A549 (cell line): ENCODE measurements at regions not wholly inside any gene's neighbourhood (a gene's known extent, or its start where the extent isn't known, plus 50 kb on each side); places are given as distances from the start of the nearest gene placed in this dataset.

Experiments
- ATAC-seq, 2 experiments: fragments of 200-7000 bp in 1 of 2; fragments of >200 bp in 1 of 2; cut with Nextera tagmentation in 1 of 2; cut with Tn5 transposase in 1 of 2; 3 replicates each; pipeline versions ENCODE4 v1.8.0 to v1.9.1; 2018 to 2020; ENCODE audit warnings: mild to moderate bottlenecking in 1 of 2, moderate library complexity in 1 of 2
- CTCF ChIA-PET: fragments of 300-600 bp; sonication (Branson Sonifier 250); formaldehyde crosslinking; extraction: SDS; loops from one replicate; lab custom pipeline; 2021; ENCODE audit warnings: antibody characterized with exemption, inconsistent platforms; lab: Yijun Ruan, JAX
- POLR2A ChIA-PET: fragments of 350-600 bp; formaldehyde crosslinking; extraction: SDS; loops from one replicate; lab custom pipeline; 2021; ENCODE audit warnings: antibody characterized with exemption, inconsistent platforms; lab: Yijun Ruan, JAX
- DNase-seq, 2 experiments: peaks; one replicate each; pipeline versions ENCODE4 v3.0.0 to v3.0.0-alpha.2; 2011 to 2016; ENCODE audit warnings: low read depth in 1 of 2, low spot score in 1 of 2
- FAIRE-seq: peaks from 2 replicates; lab custom pipeline; 2011; peaks lifted over from hg19 to GRCh38; lab: Jason Lieb, UNC
- H3K27ac ChIP-seq, 2 experiments: fragments of >200 bp; sonication (Bioruptor Twin); formaldehyde crosslinking; 3 replicates each; pipeline ENCODE4 v1.5.1; 2016 to 2017
- H3K4me1 ChIP-seq: fragments of >200 bp; sonication (Bioruptor Twin); formaldehyde crosslinking; 3 replicates; pipeline ENCODE4 v1.6.1; 2016
- H3K4me2 ChIP-seq: fragments of >200 bp; sonication (Bioruptor Twin); formaldehyde crosslinking; 3 replicates; pipeline ENCODE4 v1.6.1; 2016
- H3K4me3 ChIP-seq: fragments of >200 bp; sonication (Bioruptor Twin); formaldehyde crosslinking; 3 replicates; pipeline ENCODE4 v1.5.1; 2016
- H3K9me3 ChIP-seq: fragments of >200 bp; sonication (Bioruptor Twin); formaldehyde crosslinking; 3 replicates; pipeline ENCODE4 v1.6.1; 2016
- ATOH8 ChIP-seq: fragments of 250-450 bp; sonication (Bioruptor Pico); IDR thresholded peaks from 2 replicates; pipeline ENCODE4 v1.5.0; 2020; ENCODE audit warnings: low read depth, mild to moderate bottlenecking, moderate library complexity
- CHD2 ChIP-seq: fragments of 150-350 bp; IDR thresholded peaks from 2 replicates; pipeline ENCODE4 v1.6.1; 2014; ENCODE audit warnings: low read length; ENCODE audit not compliant: partially characterized antibody
- CHD4 ChIP-seq: fragments of 200-600 bp; sonication (generic); IDR thresholded peaks from 2 replicates; pipeline ENCODE4 v1.6.1; 2016; ENCODE audit warnings: antibody characterized with exemption, mild to moderate bottlenecking, borderline replicate concordance
- EHF ChIP-seq: fragments of 250-450 bp; sonication (Bioruptor Pico); IDR thresholded peaks from 2 replicates; pipeline ENCODE4 v1.5.0; 2020; ENCODE audit warnings: mild to moderate bottlenecking
- FOSB ChIP-seq: fragments of 250-450 bp; sonication (Bioruptor Pico); IDR thresholded peaks from 2 replicates; pipeline ENCODE4 v1.5.0; 2020; ENCODE audit warnings: mild to moderate bottlenecking, moderate library complexity
- FOSL2 ChIP-seq, 2 experiments: fragments of 450-650 bp in 1 of 2; fragments of >200 bp in 1 of 2; sonication (Bioruptor Twin) in 1 of 2; formaldehyde crosslinking; IDR thresholded peaks; 2 replicates each; pipeline versions ENCODE4 v1.5.0 to v1.6.1; 2016 to 2020; ENCODE audit warnings: mild to moderate bottlenecking in 1 of 2, moderate library complexity in 1 of 2
- GATA3 ChIP-seq: IDR thresholded peaks from 2 replicates; pipeline ENCODE4 v1.6.1; 2012; ENCODE audit warnings: borderline replicate concordance
- HMGXB4 ChIP-seq: fragments of 250-450 bp; sonication (Bioruptor Pico); IDR thresholded peaks from 2 replicates; pipeline ENCODE4 v1.5.0; 2021; ENCODE audit warnings: mild to moderate bottlenecking, moderate library complexity, borderline replicate concordance
- HOXA7 ChIP-seq: fragments of 250-450 bp; sonication (Bioruptor Pico); IDR thresholded peaks from 2 replicates; pipeline ENCODE4 v1.5.0; 2020; ENCODE audit warnings: mild to moderate bottlenecking, moderate library complexity
- HOXB5 ChIP-seq: fragments of 250-450 bp; sonication (Bioruptor Pico); IDR thresholded peaks from 2 replicates; pipeline ENCODE4 v1.5.0; 2020; ENCODE audit warnings: mild to moderate bottlenecking, moderate library complexity
- JUN ChIP-seq, 2 experiments: fragments of >200 bp; sonication (Bioruptor Twin); formaldehyde crosslinking; IDR thresholded peaks; 2 replicates in 1 of 2; 3 replicates in 1 of 2; pipeline ENCODE4 v1.6.1; 2016 to 2017
- POLR2A ChIP-seq: IDR thresholded peaks from 2 replicates; pipeline ENCODE4 v1.6.1; 2012; ENCODE audit warnings: mild to moderate bottlenecking, low read length
- POLR2AphosphoS2 ChIP-seq: conservative IDR thresholded peaks from 2 replicates; pipeline ENCODE4 v1.6.1; 2012; ENCODE audit warnings: low read length, improper control_type of control experiment, inconsistent platforms
- RCOR1 ChIP-seq: fragments of 150-350 bp; IDR thresholded peaks from 2 replicates; pipeline ENCODE4 v1.6.1; 2014; ENCODE audit warnings: antibody characterized with exemption, low read length, low read depth
- RFX5 ChIP-seq: fragments of 450-650 bp; IDR thresholded peaks from 2 replicates; pipeline ENCODE4 v1.7.1; 2014; ENCODE audit warnings: antibody characterized with exemption, mild to moderate bottlenecking, moderate library complexity
- RNF2 ChIP-seq: fragments of 200-600 bp; sonication (generic); IDR thresholded peaks from 2 replicates; pipeline ENCODE4 v1.6.1; 2016; ENCODE audit warnings: low read depth, mild to moderate bottlenecking, antibody characterized with exemption, moderate library complexity, borderline replicate concordance
- SREBF2 ChIP-seq: fragments of 450-650 bp; IDR thresholded peaks from 2 replicates; pipeline ENCODE4 v1.6.1; 2014; ENCODE audit warnings: mild to moderate bottlenecking, moderate library complexity
- TFCP2L1 ChIP-seq: fragments of 250-450 bp; sonication (Bioruptor Pico); IDR thresholded peaks from 2 replicates; pipeline ENCODE4 v1.5.0; 2021; ENCODE audit warnings: mild to moderate bottlenecking
- TP53 ChIP-seq: fragments of 250-450 bp; sonication (Bioruptor Pico); IDR thresholded peaks from 2 replicates; pipeline ENCODE4 v1.5.0; 2021; ENCODE audit warnings: mild to moderate bottlenecking, moderate library complexity
- ZNF302 ChIP-seq: fragments of 250-450 bp; sonication (Bioruptor Pico); IDR thresholded peaks from 2 replicates; pipeline ENCODE4 v1.9.0; 2021; ENCODE audit warnings: inconsistent platforms, mild to moderate bottlenecking, moderate library complexity
- WGBS: methylation state at CpG from one replicate; pipeline ENCODE4 v1.1.6; 2017; ENCODE audit errors: missing lambda C conversion rate; 5-methylcytosine and 5-hydroxymethylcytosine counted together
- TF ChIP-seq, protein P1 (sequence below): IDR thresholded peaks from 2 replicates; pipeline ENCODE4 v1.6.1; 2012
- TF ChIP-seq, protein P2 (sequence below): fragments of >200 bp; sonication (Bioruptor Twin); formaldehyde crosslinking; IDR thresholded peaks from 2 replicates; pipeline ENCODE4 v1.6.1; 2016
- TF ChIP-seq, protein P3 (sequence below): fragments of 200-600 bp; sonication (generic); IDR thresholded peaks from 2 replicates; pipeline ENCODE4 v1.6.1; 2016; ENCODE audit warnings: antibody characterized with exemption, mild to moderate bottlenecking, moderate library complexity

DNA sequence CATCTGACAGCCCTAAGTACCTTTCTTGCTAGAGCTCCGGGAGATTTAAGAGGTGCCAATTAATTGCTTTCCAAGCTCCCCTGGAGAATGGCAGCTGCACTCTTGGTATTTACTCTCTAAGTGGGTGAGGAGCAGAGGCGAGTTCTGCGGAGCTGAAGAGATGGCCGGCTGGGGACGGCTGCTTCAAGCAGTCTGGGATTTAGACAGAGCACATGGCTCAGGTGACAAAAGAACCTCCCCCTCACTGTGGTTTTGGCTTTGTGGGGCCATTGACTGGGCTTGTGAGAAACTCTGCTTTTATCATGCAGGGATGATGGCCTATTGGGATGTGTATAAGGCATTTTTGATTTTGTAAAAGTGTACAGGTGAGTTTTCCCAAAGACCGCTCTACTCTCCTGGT lies 239.3 kb upstream of the EEF2KMT start:
- Histone ChIP-seq H3K27ac (no peak overlapping the region), H3K4me1 (no peaks in the 10 kb centered on the region), H3K4me2 (no peak overlapping the region), H3K4me3 (no peak overlapping the region), H3K9me3 (no peaks in the 10 kb centered on the region)
- FAIRE-seq (no peak), DNase-seq (no peak), ATAC-seq (no peak)
- WGBS: 49% methylated on average over 6 of the region's 6 CpGs
- ChIA-PET POLR2A (no interaction called here), CTCF (no interaction called here)
- TF ChIP-seq, protein P1, sequence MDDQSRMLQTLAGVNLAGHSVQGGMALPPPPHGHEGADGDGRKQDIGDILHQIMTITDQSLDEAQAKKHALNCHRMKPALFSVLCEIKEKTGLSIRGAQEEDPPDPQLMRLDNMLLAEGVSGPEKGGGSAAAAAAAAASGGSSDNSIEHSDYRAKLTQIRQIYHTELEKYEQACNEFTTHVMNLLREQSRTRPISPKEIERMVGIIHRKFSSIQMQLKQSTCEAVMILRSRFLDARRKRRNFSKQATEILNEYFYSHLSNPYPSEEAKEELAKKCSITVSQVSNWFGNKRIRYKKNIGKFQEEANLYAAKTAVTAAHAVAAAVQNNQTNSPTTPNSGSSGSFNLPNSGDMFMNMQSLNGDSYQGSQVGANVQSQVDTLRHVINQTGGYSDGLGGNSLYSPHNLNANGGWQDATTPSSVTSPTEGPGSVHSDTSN: no peak
- TF ChIP-seq JUN (IDR thresholded peaks at IDR 0.05): no peak
- no peak for TF ChIP-seq SREBF2
- no peak for TF ChIP-seq TP53

DNA sequence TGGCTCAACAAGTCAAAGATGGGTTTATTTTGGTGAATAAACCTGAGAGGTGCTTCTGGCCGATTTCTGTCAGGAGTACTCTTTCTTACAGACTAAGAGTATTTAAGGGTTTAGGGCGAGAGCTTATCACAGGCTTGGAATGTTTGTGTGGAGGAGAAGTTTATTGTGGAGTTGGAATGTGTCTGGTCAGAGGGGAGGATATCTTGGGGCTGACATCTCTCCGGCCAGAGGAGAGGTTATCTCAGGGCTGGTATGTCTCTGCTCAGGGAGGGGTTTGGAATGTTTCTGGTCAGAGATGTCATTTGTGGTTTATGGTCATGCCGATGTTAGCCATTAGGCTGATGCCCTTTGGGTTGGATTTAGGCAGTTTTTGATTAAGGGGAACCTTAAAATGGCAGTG lies 236.4 kb upstream of the EEF2KMT start:
- ChIA-PET POLR2A (no interaction called here), CTCF (no interaction called here)
- FAIRE-seq (no peak), DNase-seq (no peak), ATAC-seq (no peak)
- 0% methylated on average over 4 of the region's 4 CpGs for WGBS
- no peak overlapping the region for H3K4me2 ChIP-seq
- H3K4me3 ChIP-seq: no peak overlapping the region
- H3K4me1 ChIP-seq: no peaks in the 10 kb centered on the region
- H3K27ac ChIP-seq: no peak overlapping the region
- H3K9me3 ChIP-seq: no peaks in the 10 kb centered on the region
- no peak for TF ChIP-seq TFCP2L1 (CRISPR knock-in tag)
- TF ChIP-seq HOXA7 (CRISPR knock-in tag): no peak

- no peak overlapping the region for H3K4me3 ChIP-seq
- 2% methylated on average over 5 of the region's 5 CpGs for WGBS
- CTCF ChIA-PET: no interaction called here
- no peak for DNase-seq
- no peak for ATAC-seq
- TF ChIP-seq ZNF302 (CRISPR knock-in tag) (no peak), CHD4 (no peak), ATOH8 (CRISPR knock-in tag) (no peak), POLR2AphosphoS2 (no peak), HMGXB4 (CRISPR knock-in tag) (no peak), POLR2A (no peak), CHD2 (no peak), FOSL2 (IDR thresholded peaks at IDR 0.05) (no peak), FOSL2 (CRISPR knock-in tag; IDR thresholded peaks at IDR 0.05) (no peak), EHF (CRISPR knock-in tag) (no peak)
- no peaks in the 10 kb centered on the region for H3K9me3 ChIP-seq
- POLR2A ChIA-PET: no interaction called here
- no peak overlapping the region for H3K4me2 ChIP-seq
- FAIRE-seq: no peak
- no peak overlapping the region for H3K27ac ChIP-seq
- H3K4me1 ChIP-seq: no peaks in the 10 kb centered on the region
These were observed 235.5 kb upstream of the EEF2KMT start for GRCh38 chr16:5333126-5333525.

DNA sequence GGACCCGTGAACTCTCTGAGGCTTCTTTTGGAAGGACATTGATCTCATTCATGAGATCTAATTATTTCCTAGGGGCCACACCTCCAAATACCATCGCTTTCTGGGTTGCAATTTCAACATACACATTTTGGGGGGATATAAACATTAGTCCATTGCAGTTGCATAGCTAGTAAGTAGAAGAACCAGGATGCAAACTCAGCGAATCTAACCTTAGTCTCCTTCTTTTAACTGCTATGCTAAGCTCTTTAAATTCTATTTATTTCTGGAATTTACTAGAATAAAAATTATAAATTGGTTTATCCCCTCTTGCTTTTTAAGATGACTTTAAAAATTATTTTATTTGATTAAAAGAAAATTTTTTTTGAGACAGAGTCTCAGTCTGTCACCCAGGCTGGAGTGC lies 232.5 kb upstream of the EEF2KMT start:
- DNase-seq: no peak
- ChIA-PET POLR2A (no interaction called here), CTCF (interaction anchor here (0.6 to 1.3 kb wide), 2 partner anchors 9 to 90 kb away, joined by 3 read pairs; no protein-coding TSS in a partner anchor)
- Histone ChIP-seq H3K4me2 (no peak overlapping the region), H3K4me1 (no peaks in the 10 kb centered on the region), H3K27ac (no peak overlapping the region), H3K9me3 (no peaks in the 10 kb centered on the region; the same call in 1 of the 3 replicates), H3K4me3 (no peak overlapping the region)
- ATAC-seq: no peak
- FAIRE-seq: no peak
- 4% methylated on average over 3 of the region's 3 CpGs for WGBS
- no peak for TF ChIP-seq RNF2
- TF ChIP-seq, protein P2, sequence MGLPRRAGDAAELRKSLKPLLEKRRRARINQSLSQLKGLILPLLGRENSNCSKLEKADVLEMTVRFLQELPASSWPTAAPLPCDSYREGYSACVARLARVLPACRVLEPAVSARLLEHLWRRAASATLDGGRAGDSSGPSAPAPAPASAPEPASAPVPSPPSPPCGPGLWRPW: no peak
- TF ChIP-seq, protein P3, sequence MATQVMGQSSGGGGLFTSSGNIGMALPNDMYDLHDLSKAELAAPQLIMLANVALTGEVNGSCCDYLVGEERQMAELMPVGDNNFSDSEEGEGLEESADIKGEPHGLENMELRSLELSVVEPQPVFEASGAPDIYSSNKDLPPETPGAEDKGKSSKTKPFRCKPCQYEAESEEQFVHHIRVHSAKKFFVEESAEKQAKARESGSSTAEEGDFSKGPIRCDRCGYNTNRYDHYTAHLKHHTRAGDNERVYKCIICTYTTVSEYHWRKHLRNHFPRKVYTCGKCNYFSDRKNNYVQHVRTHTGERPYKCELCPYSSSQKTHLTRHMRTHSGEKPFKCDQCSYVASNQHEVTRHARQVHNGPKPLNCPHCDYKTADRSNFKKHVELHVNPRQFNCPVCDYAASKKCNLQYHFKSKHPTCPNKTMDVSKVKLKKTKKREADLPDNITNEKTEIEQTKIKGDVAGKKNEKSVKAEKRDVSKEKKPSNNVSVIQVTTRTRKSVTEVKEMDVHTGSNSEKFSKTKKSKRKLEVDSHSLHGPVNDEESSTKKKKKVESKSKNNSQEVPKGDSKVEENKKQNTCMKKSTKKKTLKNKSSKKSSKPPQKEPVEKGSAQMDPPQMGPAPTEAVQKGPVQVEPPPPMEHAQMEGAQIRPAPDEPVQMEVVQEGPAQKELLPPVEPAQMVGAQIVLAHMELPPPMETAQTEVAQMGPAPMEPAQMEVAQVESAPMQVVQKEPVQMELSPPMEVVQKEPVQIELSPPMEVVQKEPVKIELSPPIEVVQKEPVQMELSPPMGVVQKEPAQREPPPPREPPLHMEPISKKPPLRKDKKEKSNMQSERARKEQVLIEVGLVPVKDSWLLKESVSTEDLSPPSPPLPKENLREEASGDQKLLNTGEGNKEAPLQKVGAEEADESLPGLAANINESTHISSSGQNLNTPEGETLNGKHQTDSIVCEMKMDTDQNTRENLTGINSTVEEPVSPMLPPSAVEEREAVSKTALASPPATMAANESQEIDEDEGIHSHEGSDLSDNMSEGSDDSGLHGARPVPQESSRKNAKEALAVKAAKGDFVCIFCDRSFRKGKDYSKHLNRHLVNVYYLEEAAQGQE: no peak
- TF ChIP-seq POLR2AphosphoS2: no peak
- no peak for TF ChIP-seq RCOR1
- no peak for TF ChIP-seq GATA3
- no peak for TF ChIP-seq FOSB (CRISPR knock-in tag)
- no peak for TF ChIP-seq EHF (CRISPR knock-in tag)
- TF ChIP-seq RFX5: no peak
- no peak for TF ChIP-seq HOXB5 (CRISPR knock-in tag)
